ENCODE measurements at regions not wholly inside any gene's neighbourhood (a gene's known extent, or its start where the extent isn't known, plus 50 kb on each side); places are given as distances from the start of the nearest gene placed in this dataset.

DNA sequence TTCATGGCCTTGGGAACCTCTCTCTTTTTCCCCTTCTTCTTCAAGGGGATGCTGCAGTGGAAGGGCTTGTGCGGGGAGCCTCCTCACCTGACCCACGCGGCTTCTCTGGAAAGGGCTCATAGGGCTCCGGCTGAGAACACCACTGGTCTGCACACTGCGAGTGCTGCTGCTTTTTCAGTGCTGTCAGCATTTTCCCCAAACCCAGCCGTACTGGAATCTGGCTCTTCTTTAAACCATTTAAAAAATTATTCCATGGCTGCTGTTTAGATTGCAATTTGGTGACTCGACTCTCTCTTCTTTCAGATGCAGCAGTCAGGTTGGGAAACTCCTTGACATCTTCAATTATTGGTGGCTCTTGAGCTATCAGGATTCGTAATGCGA is 272.6 kb upstream of the DSEL start:
- no peak for TF ChIP-seq POLR2A (IDR thresholded peaks at IDR 0.05)
- TF ChIP-seq, protein P1, sequence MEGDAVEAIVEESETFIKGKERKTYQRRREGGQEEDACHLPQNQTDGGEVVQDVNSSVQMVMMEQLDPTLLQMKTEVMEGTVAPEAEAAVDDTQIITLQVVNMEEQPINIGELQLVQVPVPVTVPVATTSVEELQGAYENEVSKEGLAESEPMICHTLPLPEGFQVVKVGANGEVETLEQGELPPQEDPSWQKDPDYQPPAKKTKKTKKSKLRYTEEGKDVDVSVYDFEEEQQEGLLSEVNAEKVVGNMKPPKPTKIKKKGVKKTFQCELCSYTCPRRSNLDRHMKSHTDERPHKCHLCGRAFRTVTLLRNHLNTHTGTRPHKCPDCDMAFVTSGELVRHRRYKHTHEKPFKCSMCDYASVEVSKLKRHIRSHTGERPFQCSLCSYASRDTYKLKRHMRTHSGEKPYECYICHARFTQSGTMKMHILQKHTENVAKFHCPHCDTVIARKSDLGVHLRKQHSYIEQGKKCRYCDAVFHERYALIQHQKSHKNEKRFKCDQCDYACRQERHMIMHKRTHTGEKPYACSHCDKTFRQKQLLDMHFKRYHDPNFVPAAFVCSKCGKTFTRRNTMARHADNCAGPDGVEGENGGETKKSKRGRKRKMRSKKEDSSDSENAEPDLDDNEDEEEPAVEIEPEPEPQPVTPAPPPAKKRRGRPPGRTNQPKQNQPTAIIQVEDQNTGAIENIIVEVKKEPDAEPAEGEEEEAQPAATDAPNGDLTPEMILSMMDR (IDR thresholded peaks at IDR 0.05) = no peak
- no peak for TF ChIP-seq EP300 (IDR thresholded peaks at IDR 0.05)
